GM18867 (cell line): ENCODE measurements at regions not wholly inside any gene's neighbourhood (a gene's known extent, or its start where the extent isn't known, plus 50 kb on each side); places are given as distances from the start of the nearest gene placed in this dataset.

Experiments used
- ATAC-seq: cut with Tn5 transposase; IDR thresholded peaks from one replicate; pipeline ENCODE4 v1.9.1; 2021; ENCODE audit warnings: mild to moderate bottlenecking, moderate library complexity; ENCODE audit not compliant: unreplicated experiment

GRCh38 chr14:73800970-73801515 is 50.6 kb upstream of the PTGR2 start:
- no peak for ATAC-seq

- ATAC-seq: no peak
Measured at GRCh38 chr14:73797543-73798265, 53.9 kb upstream of the PTGR2 start.

- ATAC-seq: no peak
Measured at GRCh38 chr14:73796893-73797542, 54.6 kb upstream of the PTGR2 start.

GRCh38 chr14:73796415-73796814 is 55.2 kb upstream of the PTGR2 start:
- ATAC-seq: no peak

- ATAC-seq: no peak
Measured at GRCh38 chr14:73795974-73796373, 55.7 kb upstream of the PTGR2 start.

GRCh38 chr14:73795466-73795865 is 56.2 kb upstream of the PTGR2 start:
- ATAC-seq: no peak

GRCh38 chr14:73794146-73794545 is 57.5 kb upstream of the PTGR2 start:
- no peak for ATAC-seq

- ATAC-seq: no peak
Measured at GRCh38 chr14:73792481-73792880, 59.1 kb upstream of the PTGR2 start.

- no peak for ATAC-seq
Measured at GRCh38 chr14:73789989-73790581, 61.5 kb upstream of the PTGR2 start.

- no peak for ATAC-seq
Measured at GRCh38 chr14:73788701-73789551, 62.7 kb upstream of the PTGR2 start.

GRCh38 chr14:73788317-73788598 is 63.4 kb upstream of the PTGR2 start:
- ATAC-seq: no peak

- no peak for ATAC-seq
Measured at GRCh38 chr14:73787486-73788316, 63.9 kb upstream of the PTGR2 start.

- peak; percentile 47 for ATAC-seq
Measured at GRCh38 chr14:73786636-73787485, 64.8 kb upstream of the PTGR2 start.

GRCh38 chr14:73785834-73786635 is 65.6 kb upstream of the PTGR2 start:
- ATAC-seq: peak; percentile 39

- peak; percentile 28 for ATAC-seq
Measured at GRCh38 chr14:73785336-73785833, 66.2 kb upstream of the PTGR2 start.

- ATAC-seq: no peak
Measured at GRCh38 chr14:73784988-73785313, 66.7 kb upstream of the PTGR2 start.

GRCh38 chr14:73784181-73784987 is 67.2 kb upstream of the PTGR2 start:
- no peak for ATAC-seq
